ENCODE measurements at regions not wholly inside any gene's neighbourhood (a gene's known extent, or its start where the extent isn't known, plus 50 kb on each side); places are given as distances from the start of the nearest gene placed in this dataset.
"Not testable (repeated sequence)": the region's sequence is repeated elsewhere in the genome, so short reads cannot be mapped to it uniquely, and the experiment has no call there.

DNA sequence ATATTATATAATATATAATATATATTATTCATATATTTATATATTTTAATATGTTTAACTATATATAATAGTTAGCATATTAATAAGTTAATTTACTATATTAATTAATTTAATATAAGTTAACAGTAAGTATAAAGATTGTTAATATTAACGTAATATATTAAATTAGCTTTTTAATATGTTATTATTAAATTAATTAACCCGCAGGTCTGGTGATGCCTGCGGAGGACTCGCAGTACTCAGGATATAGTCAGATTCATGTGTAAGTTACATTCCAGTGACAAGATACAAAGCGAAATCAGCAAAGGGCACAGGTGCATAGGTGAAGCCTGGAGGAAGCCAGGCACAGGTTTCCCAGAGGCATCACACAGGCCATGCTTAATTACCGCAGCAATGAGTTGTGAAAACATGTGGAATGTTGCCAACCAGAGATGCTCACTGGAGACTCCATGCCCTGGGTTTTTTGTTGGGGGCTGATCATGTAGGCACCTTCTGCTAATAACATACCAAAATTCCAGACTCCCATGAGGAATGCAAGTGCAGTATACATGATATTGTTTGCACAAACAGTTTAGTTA is 130.4 kb upstream of the MPHOSPH6 start:
- no peak for DNase-seq (ENCODE audit: low read depth, low spot score)

GRCh38 chr16:82298472-82298871 is 128.4 kb upstream of the MPHOSPH6 start:
- DNase-seq (ENCODE audit: low read depth, low spot score), result no peak

DNA sequence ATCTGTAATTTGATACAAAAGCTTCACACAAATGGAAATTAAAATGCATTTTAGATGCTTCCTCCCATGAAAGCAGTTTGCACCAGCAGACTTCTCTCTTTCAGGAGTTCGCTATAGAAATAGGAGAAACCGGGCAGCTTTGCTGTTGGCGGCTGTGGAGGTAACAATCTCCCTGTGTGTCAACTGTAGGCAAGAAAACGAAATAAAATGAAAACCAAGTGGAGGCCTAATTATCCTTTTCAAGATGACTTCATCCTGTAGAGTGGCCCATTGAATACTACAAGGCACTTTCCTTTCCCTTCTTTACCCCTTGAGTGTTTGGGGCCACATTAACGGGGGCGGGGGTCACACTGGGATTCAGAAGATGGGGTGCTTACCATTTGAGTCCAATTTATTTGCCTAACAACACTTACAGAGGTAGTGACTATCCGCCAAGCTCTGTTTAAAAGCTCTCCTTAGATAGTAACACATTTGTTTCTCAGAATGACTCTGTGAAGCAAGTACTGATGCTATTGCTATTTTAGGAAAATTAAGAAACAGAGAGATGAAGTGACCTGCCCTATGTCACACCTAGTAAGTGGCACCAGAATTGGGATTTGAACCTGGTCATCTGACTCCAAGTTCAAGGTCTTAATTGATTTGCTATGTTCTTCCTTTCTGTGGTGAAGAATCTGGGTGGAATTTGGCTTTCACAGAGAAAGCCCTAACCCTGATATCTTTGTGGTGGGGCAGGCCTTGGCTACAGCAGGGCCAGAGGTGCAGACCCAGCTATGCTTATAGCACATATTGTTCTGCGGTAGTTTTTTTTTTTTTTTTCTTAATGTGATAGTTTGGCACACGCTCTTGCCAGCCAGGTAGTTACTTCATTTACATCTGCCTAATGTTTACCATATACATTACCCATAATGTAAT is 125.5 kb upstream of the MPHOSPH6 start:
- no peak for DNase-seq (ENCODE audit: low read depth, low spot score)

DNA sequence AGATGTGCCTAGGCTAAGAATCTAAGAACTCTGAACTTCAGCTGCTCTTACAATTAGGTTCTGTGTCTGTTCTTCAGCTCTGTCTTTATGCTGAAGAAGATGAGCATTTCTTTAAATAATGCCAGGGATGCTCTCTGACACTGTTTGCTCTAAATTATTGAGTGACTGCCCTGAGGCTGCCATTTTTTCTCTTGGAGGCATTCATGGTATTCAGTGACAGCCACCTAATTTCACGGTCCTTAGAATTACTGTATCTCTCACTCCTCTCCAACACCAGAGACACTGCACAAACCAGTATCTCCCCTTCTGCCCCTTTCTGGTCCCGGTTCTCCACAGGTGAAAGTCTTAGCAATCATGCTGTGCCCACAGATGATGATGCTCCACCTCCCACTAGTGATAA is 123.6 kb upstream of the MPHOSPH6 start:
- no peak for DNase-seq (ENCODE audit: low read depth, low spot score)

GRCh38 chr16:82287937-82288336 is 117.9 kb upstream of the MPHOSPH6 start:
- no peak for DNase-seq (ENCODE audit: low read depth, low spot score)

- no peak for DNase-seq (ENCODE audit: low read depth, low spot score)
Observed at GRCh38 chr16:82282662-82283061, 112.6 kb upstream of the MPHOSPH6 start.

DNA sequence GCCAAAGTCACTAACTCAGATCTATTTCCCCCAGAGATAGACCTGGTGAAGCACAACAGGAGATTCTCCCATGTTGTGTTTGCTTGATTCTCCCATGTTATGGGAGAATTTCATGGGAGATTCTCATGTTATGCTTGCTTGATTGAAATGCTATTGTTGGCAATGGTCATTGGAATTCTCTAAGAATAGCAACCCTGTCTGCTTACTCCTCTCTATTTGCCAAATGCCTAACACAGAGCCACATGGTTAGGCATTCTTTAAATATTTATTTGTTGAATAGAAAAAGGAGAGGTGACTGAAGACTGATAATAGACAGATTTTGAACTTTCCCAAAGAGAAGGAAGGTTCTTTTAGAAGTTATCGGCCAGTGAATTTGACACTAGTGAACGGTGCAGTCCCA is 111.5 kb upstream of the MPHOSPH6 start:
- no peak for DNase-seq (ENCODE audit: low read depth, low spot score)

DNA sequence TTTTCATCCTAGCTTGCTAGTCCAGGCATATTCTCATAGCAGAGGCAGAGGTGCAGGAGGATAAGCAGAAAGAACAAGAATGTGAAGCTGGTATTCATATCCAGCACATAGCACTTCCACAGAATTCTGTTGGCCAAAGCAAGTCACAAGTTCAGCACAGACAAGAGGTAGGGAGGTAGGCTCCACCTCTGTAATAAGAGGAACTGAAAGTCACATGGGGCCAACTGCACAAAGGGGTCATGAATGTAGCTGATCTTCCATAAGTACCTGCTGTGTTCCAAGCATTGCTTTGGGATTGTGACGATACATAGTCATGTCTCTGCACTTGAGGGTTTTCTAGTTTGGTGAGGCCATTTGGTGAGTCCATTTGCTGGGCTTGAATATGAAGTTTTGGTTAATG is 110.8 kb upstream of the MPHOSPH6 start:
- DNase-seq (ENCODE audit: low read depth, low spot score), result no peak

- DNase-seq (ENCODE audit: low read depth, low spot score), result not testable (repeated sequence)
Observed at GRCh38 chr16:82275349-82275748, 105.3 kb upstream of the MPHOSPH6 start.

- DNase-seq (ENCODE audit: low read depth, low spot score), result no peak
Observed at GRCh38 chr16:82271636-82272035, 101.6 kb upstream of the MPHOSPH6 start.

DNA sequence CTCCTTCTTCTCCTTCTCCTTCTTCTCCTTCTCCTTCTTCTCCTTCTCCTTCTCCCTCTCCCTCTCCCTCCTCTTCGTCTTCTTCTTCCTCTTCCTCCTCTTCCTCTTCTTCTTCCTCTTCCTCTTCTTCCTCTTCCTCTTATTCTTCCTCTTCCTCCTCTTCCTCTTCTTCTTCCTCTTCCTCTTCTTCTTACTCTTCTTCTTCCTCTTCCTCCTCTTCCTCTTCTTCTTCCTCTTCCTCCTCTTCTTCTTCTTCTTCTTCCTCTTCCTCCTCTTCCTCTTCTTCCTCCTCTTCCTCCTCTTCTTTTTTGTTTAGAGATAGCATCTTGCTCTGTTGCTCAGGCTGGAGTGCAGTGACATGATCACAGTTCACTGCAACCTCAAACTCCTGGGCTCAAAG is 97.7 kb upstream of the MPHOSPH6 start:
- DNase-seq (ENCODE audit: low read depth, low spot score), result not testable (repeated sequence)

- DNase-seq (ENCODE audit: low read depth, low spot score), result no peak
Observed at GRCh38 chr16:82265809-82266208, 95.8 kb upstream of the MPHOSPH6 start.

GRCh38 chr16:82264756-82265155 is 94.7 kb upstream of the MPHOSPH6 start:
- DNase-seq (ENCODE audit: low read depth, low spot score), result no peak

GRCh38 chr16:82263521-82264143 is 93.6 kb upstream of the MPHOSPH6 start:
- DNase-seq (ENCODE audit: low read depth, low spot score), result no peak

GRCh38 chr16:82262244-82262643 is 92.2 kb upstream of the MPHOSPH6 start:
- DNase-seq (ENCODE audit: low read depth, low spot score), result no peak

DNA sequence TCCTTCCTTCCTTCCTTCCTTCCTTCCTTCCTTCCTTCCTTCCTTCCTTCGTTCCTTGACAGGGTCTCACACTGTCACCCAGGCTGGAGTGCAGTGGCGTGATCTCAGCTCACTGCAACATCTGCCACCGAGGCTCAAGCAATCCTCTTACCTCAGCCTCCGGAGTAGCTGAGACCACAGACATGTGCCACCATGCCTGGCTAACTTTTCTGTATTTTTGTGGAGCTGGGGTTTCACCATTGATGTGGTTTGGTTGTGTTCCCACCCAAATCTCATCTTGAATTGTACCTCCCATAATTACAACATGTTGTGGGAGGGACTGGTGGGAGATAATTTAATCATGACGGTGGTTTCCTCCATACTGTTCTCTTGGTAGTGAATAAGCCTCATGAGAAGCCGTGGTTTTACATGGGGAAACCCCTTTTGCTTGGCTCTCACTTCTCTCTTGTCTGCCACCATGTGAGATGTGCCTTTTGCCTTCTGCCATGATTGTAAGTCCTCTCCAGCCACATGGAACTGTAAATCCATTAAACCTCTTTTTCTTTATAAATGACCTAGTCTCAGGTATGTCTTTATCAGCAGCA is 90.3 kb upstream of the MPHOSPH6 start:
- no peak for DNase-seq (ENCODE audit: low read depth, low spot score)

DNA sequence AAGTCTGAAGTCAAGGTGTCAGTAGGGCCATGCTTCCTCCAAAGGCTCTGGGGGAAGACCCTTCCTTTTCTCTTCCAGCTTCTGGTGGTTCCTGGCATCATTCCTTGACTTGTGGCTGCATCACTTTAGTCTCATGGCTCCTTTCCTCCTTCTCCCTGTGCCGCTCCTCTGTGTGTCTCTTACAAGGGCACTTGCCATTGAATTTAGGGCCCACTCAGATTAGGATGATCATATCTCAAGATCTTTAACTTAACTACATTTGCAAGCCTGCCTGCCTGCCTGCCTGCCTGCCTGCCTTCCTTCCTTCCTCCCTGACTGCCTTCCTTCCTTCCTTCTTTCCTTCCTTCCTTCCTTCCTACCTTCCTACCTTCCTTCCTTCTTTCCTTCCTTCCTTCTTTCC is 89.7 kb upstream of the MPHOSPH6 start:
- DNase-seq (ENCODE audit: low read depth, low spot score), result no peak

DNA sequence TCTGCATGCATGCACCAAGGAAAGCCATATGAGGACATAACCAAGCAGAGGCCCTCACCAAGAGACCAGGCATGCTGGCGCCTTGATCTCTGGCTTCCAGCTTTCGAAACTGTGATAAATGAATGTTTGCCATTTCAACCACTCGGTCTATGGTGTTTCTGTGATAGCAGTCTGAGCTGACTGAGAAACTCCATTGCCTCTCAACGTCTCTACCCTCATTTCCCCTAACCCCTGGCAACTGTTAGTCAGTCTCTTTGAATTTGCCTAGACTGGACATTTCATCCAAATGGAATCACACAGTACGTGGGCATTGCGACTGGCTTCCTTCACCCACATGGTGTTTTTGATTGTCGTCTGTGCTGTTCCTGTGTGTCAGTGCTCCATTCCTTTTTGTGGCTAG is 88.0 kb upstream of the MPHOSPH6 start:
- DNase-seq (ENCODE audit: low read depth, low spot score), result no peak

DNA sequence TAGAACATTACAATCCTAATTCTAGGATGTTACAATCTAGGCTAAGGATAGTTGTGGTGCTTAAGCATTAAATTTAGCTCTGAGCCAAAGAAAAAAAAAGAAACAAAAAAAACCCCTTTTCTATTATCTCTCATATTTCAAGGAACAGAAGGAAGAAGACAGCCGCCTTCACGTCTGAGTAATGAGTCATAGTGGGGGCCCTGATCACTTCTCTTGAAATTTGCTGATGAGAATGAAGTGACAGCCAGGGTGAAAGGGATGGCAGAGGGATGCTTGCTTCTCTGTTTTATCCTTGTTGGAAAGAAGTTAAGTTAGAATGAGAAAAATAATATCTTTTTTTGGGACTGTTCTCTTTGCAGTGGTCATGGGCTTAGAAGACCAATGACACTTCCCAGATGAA is 82.6 kb upstream of the MPHOSPH6 start:
- no peak for DNase-seq (ENCODE audit: low read depth, low spot score)

GRCh38 chr16:82248677-82249076 is 78.7 kb upstream of the MPHOSPH6 start:
- DNase-seq (ENCODE audit: low read depth, low spot score), result no peak

DNA sequence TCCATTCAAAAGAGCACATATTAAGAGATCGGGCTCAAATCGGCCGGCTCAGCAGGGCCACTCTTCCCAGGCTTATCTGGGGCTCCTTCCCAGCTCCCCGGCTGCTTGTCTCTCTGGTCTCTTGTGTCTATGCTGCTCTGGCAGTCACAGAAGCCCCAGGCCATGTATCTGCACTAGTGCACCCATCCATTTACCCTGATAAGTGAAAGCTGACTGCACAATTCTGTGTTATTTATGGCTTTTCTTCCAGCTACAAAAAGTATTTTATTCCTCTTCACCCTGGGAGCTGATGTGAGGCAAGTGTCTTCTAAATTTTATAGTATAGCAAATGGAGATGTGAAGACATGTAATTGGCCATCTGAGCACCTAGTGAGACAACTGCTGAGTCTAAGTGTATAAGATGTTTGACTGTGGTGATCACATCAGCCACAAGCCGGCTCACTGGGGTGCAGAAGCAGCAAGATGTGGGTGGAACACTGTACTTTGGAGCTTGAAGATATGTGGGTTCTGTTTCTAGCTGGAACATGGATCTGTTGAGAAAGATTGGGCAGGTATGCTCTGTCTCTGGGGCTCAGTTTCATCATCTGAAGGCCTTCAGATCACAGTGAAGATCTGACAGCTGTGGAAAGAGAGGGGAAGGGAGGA is 78.1 kb upstream of the MPHOSPH6 start:
- no peak for DNase-seq (ENCODE audit: low read depth, low spot score)

DNA sequence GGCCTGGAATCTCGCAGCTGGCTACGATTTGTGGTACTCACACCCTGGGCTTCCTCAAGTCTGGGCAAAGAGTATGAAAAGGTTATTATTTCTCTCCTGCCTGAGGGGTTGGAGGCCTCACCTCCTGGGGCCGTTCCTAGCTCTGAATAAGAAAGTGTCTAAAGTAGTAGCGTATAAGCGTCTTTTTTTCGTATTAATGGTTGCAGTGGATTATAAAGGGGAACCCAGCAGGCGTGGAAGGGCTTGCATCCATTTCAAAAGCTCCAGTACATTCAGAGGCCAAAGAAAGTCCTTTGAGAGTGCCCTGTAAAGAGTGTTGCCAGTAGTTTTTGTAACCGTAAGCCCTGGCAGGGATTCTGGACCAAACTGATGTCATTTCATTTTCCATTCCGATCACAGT is 72.2 kb upstream of the MPHOSPH6 start:
- DNase-seq (ENCODE audit: low read depth, low spot score), result no peak

All from brain pericyte (primary cell).